ENCODE measurements at regions not wholly inside any gene's neighbourhood (a gene's known extent, or its start where the extent isn't known, plus 50 kb on each side); places are given as distances from the start of the nearest gene placed in this dataset.

DNA sequence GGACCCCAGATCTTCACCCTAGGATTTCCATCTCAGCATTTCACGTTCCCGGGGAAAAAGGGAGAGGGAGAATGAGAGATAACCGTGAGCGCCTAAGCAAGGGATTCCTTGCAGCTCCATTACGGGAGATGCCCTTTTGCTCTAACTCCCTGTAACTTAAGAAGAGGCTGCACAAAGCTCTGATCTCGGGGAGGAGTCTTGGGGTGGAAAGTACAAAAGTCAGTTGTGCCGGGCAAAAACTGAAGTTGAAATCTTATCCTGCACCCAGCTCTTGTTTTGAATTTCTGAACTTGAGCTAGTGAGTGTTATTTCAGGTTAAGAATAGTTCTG is 256.4 kb upstream of the SOX21 start:
- peaks cover 65% of the 10 kb centered on the region for H3K27me3 Mint-ChIP-seq (ENCODE audit: low read depth)
- H3K27ac Mint-ChIP-seq: no peak overlapping the region
- H3K36me3 Mint-ChIP-seq (ENCODE audit: low read depth): no peaks in the 10 kb centered on the region
- H3K4me3 Mint-ChIP-seq: peak overlapping the region; percentile 24
- H3K4me1 Mint-ChIP-seq (ENCODE audit: low read depth): no peaks in the 10 kb centered on the region
- no peaks in the 10 kb centered on the region for H3K9me3 Mint-ChIP-seq
- DNase-seq (ENCODE audit: low spot score): no peak

DNA sequence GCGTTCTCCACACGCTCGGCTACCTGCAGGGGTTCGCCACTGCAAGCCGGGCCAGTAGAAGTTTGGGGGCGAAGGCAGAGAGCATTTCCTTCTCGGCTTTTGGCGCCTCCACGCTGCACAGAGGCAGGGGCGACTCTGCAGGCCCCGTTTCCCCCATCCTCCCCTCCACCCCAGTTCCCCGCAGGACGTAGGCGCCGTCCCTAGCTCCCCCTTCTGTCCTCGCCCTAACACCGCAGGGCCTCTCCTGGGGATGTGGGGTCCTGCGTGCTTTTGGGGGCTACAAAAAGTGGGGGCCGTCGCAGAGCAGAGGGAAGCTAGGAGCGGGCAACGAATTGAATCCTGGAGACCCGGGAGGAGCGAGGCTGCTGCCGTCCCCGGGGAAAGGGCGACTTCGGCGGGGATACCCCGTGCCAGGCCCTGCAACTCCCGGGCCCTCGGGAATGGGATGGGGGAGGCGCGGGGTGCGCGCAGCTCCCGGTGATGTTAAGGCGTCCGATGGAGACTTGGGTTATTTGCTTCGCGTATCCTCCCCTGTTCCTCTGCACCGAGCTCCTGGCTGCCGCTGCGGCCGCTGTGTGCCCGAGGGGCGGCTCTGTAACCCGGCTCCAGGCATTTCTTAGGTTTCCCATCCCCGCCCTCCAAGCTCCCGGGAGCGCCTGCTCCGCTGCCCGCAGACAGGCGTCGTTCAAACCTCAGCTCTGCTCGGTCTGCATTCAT is 255.9 kb upstream of the SOX21 start:
- Mint-ChIP-seq H3K9me3 (no peaks in the 10 kb centered on the region), H3K27ac (no peak overlapping the region), H3K27me3 (ENCODE audit: low read depth) (peaks cover 69% of the 10 kb centered on the region), H3K36me3 (ENCODE audit: low read depth) (no peaks in the 10 kb centered on the region), H3K4me3 (peak overlapping the region; percentile 24), H3K4me1 (ENCODE audit: low read depth) (no peaks in the 10 kb centered on the region)
- no peak for DNase-seq (ENCODE audit: low spot score)

DNA sequence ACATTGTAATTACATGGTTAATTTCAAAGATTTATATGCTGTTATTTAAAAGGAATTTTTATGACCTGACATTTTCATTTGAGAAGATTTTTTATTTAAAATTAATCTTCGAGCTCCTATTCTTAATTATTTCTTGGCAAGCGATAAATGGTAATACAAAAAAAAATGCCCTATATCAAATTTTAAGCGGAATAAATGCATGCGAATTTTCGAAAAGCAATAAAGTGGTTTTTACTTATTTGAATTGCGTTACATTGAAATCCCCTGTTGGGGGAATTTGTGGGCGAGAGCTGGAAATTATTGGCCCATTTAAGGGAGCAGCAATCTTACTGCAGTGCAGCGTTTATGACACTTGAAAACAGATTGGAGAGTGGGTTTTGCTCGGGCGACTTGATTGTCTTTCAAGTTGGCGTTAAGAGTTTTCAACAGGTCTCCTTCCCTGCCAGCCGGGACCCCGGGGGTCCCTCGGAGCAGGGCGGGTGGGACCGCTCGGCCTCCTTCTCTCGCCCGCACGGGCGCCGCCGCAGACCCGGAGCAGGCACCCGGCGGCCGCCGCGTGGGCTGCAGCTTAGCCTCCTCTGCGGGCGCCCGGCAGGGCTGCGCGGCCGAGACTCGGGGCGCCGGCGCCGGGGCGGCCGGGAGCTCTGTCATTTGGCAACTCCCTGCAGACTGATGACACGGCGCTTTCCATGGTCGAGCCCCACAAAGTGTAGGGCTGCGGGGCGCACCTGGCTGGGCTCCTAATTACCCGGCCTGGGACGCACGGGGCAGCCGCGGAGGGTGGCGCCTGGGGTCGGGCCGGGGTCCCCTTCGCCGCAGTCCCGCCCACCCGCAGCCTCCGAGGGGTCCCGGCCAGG is 255.1 kb upstream of the SOX21 start:
- peak; percentile 25 for DNase-seq (ENCODE audit: low spot score)
- Mint-ChIP-seq H3K9me3 (no peaks in the 10 kb centered on the region), H3K36me3 (ENCODE audit: low read depth) (no peaks in the 10 kb centered on the region), H3K4me3 (peak overlapping the region; percentile 42), H3K4me1 (ENCODE audit: low read depth) (no peaks in the 10 kb centered on the region), H3K27me3 (ENCODE audit: low read depth) (peaks cover 71% of the 10 kb centered on the region), H3K27ac (no peak overlapping the region)

DNA sequence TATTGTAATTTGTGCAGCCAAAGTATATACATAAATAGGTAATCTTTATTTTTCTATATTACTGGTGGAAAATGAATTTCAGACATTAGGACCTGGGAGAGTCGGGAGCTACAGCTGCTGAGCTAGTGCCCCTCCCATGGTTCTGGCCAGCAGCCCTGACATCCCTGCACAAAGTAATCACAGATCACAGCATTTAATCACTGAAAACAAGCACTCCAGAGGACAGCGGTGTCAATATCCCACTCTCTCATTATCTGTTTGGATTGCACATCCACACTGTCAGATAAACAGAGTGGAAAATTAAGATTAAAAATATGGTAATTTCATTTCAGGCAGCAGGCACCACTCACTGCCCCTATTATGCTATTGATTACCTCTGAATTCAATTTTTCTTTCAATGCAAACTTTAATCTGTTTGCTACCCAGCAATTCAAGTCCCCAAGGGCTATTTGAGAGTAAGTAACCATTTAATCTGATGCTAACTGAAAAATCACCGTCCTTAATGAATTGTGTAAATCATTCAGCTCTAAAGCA is 254.1 kb upstream of the SOX21 start:
- no peaks in the 10 kb centered on the region for H3K36me3 Mint-ChIP-seq (ENCODE audit: low read depth)
- no peaks in the 10 kb centered on the region for H3K4me1 Mint-ChIP-seq (ENCODE audit: low read depth)
- H3K4me3 Mint-ChIP-seq: no peak overlapping the region
- H3K9me3 Mint-ChIP-seq: no peaks in the 10 kb centered on the region
- no peak overlapping the region for H3K27ac Mint-ChIP-seq
- H3K27me3 Mint-ChIP-seq (ENCODE audit: low read depth): peaks cover 69% of the 10 kb centered on the region
- no peak for DNase-seq (ENCODE audit: low spot score)

- no peaks in the 10 kb centered on the region for H3K9me3 Mint-ChIP-seq
- no peak overlapping the region for H3K27ac Mint-ChIP-seq
- no peaks in the 10 kb centered on the region for H3K4me1 Mint-ChIP-seq (ENCODE audit: low read depth)
- no peak for DNase-seq (ENCODE audit: low spot score)
- peaks cover 28% of the 10 kb centered on the region for H3K27me3 Mint-ChIP-seq (ENCODE audit: low read depth)
- no peak overlapping the region for H3K4me3 Mint-ChIP-seq
- H3K36me3 Mint-ChIP-seq (ENCODE audit: low read depth): no peaks in the 10 kb centered on the region
These were observed 247.3 kb upstream of the SOX21 start for GRCh38 chr13:94959626-94960025.

DNA sequence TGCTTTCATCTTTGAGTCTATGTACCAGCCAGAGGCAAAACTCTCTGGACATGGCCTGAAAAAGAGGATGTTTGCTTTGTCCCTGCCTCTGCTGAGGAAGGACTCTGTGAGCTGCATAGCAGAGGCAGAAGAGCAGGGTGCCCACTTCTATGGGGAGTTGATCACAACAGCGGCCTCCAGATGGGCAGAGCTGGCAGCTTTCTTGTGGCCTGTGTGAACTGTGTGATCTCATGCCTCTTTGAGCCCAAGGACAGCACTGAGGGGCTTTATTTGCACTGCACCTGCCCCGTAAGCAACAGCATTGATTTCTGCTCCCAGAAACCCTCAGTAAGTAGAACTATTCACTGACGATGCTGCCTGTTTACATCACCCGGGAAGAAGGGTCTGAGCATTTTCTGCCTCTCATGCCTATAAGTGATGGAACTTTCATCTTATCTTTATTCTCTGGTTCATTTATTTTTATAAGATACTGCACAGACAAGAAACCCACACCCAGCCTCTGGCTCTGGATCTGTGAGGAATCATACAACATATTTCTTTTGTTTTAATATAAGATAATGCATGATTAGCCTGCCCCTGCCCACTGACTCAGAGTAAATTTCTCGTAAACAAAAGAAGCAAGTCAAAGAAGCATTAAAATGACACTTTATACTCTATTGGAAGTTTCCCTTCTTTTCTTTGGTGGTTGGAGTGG is 244.2 kb upstream of the SOX21 start:
- Mint-ChIP-seq H3K4me3 (no peak overlapping the region), H3K27me3 (ENCODE audit: low read depth) (peaks cover 14% of the 10 kb centered on the region), H3K27ac (no peak overlapping the region), H3K4me1 (ENCODE audit: low read depth) (no peaks in the 10 kb centered on the region), H3K36me3 (ENCODE audit: low read depth) (no peaks in the 10 kb centered on the region), H3K9me3 (no peaks in the 10 kb centered on the region)
- no peak for DNase-seq (ENCODE audit: low spot score)

GRCh38 chr13:94952787-94953186 is 240.4 kb upstream of the SOX21 start:
- no peak for DNase-seq (ENCODE audit: low spot score)
- no peaks in the 10 kb centered on the region for H3K9me3 Mint-ChIP-seq
- H3K36me3 Mint-ChIP-seq (ENCODE audit: low read depth): no peaks in the 10 kb centered on the region
- H3K27ac Mint-ChIP-seq: no peak overlapping the region
- H3K4me1 Mint-ChIP-seq (ENCODE audit: low read depth): no peaks in the 10 kb centered on the region
- H3K4me3 Mint-ChIP-seq: no peak overlapping the region
- no peaks in the 10 kb centered on the region for H3K27me3 Mint-ChIP-seq (ENCODE audit: low read depth)

DNA sequence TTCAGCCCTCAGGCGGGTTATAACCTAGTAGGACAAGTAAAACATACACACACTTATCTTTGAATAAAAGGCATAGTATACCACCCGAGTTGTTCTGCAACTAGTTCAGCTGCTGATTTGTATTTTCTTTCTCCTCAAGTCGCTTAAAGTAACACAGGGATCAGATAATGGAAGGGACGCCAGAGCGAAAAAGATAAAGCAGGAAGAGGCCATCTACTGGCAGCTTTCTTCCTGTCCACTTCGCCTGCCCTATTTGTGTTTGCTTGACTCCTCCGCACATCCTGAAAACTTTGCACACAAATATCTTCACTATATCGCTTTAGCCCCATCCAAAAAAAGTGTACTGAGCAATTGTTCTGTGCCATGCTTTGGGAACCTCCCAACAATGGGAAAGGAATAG is 238.0 kb upstream of the SOX21 start:
- H3K36me3 Mint-ChIP-seq (ENCODE audit: low read depth): no peaks in the 10 kb centered on the region
- H3K4me3 Mint-ChIP-seq: no peak overlapping the region
- no peaks in the 10 kb centered on the region for H3K27me3 Mint-ChIP-seq (ENCODE audit: low read depth)
- no peak for DNase-seq (ENCODE audit: low spot score)
- H3K27ac Mint-ChIP-seq: no peak overlapping the region
- no peaks in the 10 kb centered on the region for H3K9me3 Mint-ChIP-seq
- H3K4me1 Mint-ChIP-seq (ENCODE audit: low read depth): no peaks in the 10 kb centered on the region

GRCh38 chr13:94947965-94948371 is 235.6 kb upstream of the SOX21 start:
- H3K27ac Mint-ChIP-seq: no peak overlapping the region
- H3K4me1 Mint-ChIP-seq (ENCODE audit: low read depth): no peaks in the 10 kb centered on the region
- DNase-seq (ENCODE audit: low spot score): no peak

GRCh38 chr13:94947392-94947791 is 235.0 kb upstream of the SOX21 start:
- Mint-ChIP-seq H3K9me3 (no peaks in the 10 kb centered on the region), H3K27me3 (ENCODE audit: low read depth) (no peaks in the 10 kb centered on the region), H3K4me3 (no peak overlapping the region), H3K4me1 (ENCODE audit: low read depth) (no peaks in the 10 kb centered on the region), H3K36me3 (ENCODE audit: low read depth) (no peaks in the 10 kb centered on the region), H3K27ac (no peak overlapping the region)
- DNase-seq (ENCODE audit: low spot score): no peak

More at GRCh38 chr13:94947965-94948371, 235.6 kb upstream of the SOX21 start:
- no peaks in the 10 kb centered on the region for H3K9me3 Mint-ChIP-seq
- no peaks in the 10 kb centered on the region for H3K36me3 Mint-ChIP-seq (ENCODE audit: low read depth)
- H3K4me3 Mint-ChIP-seq: no peak overlapping the region
- H3K27me3 Mint-ChIP-seq (ENCODE audit: low read depth): no peaks in the 10 kb centered on the region

GRCh38 chr13:94946039-94946438 is 233.7 kb upstream of the SOX21 start:
- no peaks in the 10 kb centered on the region for H3K27me3 Mint-ChIP-seq (ENCODE audit: low read depth)
- no peaks in the 10 kb centered on the region for H3K4me1 Mint-ChIP-seq (ENCODE audit: low read depth)
- no peak for DNase-seq (ENCODE audit: low spot score)
- no peak overlapping the region for H3K4me3 Mint-ChIP-seq
- H3K36me3 Mint-ChIP-seq (ENCODE audit: low read depth): no peaks in the 10 kb centered on the region
- no peaks in the 10 kb centered on the region for H3K9me3 Mint-ChIP-seq
- H3K27ac Mint-ChIP-seq: no peak overlapping the region

- Mint-ChIP-seq H3K36me3 (ENCODE audit: low read depth) (no peaks in the 10 kb centered on the region), H3K9me3 (peaks cover 8% of the 10 kb centered on the region), H3K4me1 (ENCODE audit: low read depth) (no peaks in the 10 kb centered on the region), H3K27me3 (ENCODE audit: low read depth) (peaks cover 6% of the 10 kb centered on the region), H3K27ac (no peak overlapping the region), H3K4me3 (no peak overlapping the region)
- DNase-seq (ENCODE audit: low spot score): no peak
These were observed 225.8 kb upstream of the SOX21 start for GRCh38 chr13:94938124-94938523.

- no peak overlapping the region for H3K27ac Mint-ChIP-seq
- H3K27me3 Mint-ChIP-seq (ENCODE audit: low read depth): peaks cover 6% of the 10 kb centered on the region
- H3K36me3 Mint-ChIP-seq (ENCODE audit: low read depth): no peaks in the 10 kb centered on the region
- H3K4me1 Mint-ChIP-seq (ENCODE audit: low read depth): no peaks in the 10 kb centered on the region
- DNase-seq (ENCODE audit: low spot score): no peak
- no peak overlapping the region for H3K4me3 Mint-ChIP-seq
- H3K9me3 Mint-ChIP-seq: peaks cover 12% of the 10 kb centered on the region
These were observed 224.3 kb upstream of the SOX21 start for GRCh38 chr13:94936633-94937032.

- H3K4me1 Mint-ChIP-seq (ENCODE audit: low read depth): no peaks in the 10 kb centered on the region
- H3K27me3 Mint-ChIP-seq (ENCODE audit: low read depth): peaks cover 6% of the 10 kb centered on the region
- DNase-seq (ENCODE audit: low spot score): no peak
- H3K36me3 Mint-ChIP-seq (ENCODE audit: low read depth): no peaks in the 10 kb centered on the region
- no peak overlapping the region for H3K27ac Mint-ChIP-seq
- H3K9me3 Mint-ChIP-seq: peaks cover 12% of the 10 kb centered on the region
- no peak overlapping the region for H3K4me3 Mint-ChIP-seq
These were observed 221.6 kb upstream of the SOX21 start for GRCh38 chr13:94933936-94934335.
